DMS 273 (cell line): ENCODE measurements at regions not wholly inside any gene's neighbourhood (a gene's known extent, or its start where the extent isn't known, plus 50 kb on each side); places are given as distances from the start of the nearest gene placed in this dataset.

Experiments used
- DNase-seq: peaks from one replicate; lab custom pipeline; 2025; ENCODE audit not compliant: unreplicated experiment; lab: John Stamatoyannopoulos, UW

DNA sequence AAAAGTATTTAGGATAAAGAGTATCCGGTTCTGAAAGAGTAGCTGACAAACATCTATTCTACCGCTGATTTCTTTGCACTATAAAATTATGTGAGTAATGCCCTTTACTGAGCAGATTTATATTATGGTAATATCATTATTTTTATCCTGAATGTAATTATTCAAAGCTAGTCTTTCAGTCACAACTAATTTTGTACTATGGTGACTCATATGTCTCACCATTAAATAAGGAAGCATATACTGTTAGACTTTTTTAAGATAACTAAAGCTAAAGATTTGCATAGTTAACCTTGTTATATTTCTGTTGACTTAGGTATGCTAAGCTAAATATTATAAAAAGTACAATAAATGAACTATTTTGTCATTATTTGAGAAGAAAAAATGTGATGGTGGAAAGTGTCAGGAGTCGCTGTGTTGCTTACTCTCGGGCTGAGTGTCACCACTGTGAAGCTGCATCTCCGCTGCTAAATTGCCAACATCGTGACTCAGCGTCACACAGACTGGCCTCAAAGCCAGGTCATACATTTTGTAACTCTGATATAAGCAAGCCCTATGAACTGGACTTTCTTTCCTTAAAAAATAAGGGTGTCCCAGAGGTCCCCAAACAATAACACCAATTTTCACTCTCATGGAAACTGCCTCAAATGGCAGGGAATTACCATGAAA is 69.1 kb upstream of the SSTR1 start:
- DNase-seq, result no peak

DNA sequence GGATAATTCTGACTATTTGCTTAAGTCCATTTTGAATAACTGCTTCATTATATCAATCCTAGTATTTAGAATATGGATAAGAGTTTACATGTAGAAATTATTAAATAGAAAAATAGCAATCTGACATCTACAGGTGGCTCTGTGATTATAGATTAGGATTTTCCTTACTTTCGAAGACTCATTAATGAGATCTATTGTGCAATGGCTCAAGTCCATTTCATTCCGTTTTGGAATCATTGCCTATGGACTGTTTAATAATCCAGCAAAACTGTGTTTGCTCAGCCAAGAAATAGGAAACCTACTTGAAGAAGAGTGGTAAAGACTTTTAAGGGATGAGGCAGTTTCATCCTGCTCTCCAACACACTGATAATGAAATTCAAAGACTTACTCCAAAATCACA is 67.8 kb upstream of the SSTR1 start:
- no peak for DNase-seq

DNA sequence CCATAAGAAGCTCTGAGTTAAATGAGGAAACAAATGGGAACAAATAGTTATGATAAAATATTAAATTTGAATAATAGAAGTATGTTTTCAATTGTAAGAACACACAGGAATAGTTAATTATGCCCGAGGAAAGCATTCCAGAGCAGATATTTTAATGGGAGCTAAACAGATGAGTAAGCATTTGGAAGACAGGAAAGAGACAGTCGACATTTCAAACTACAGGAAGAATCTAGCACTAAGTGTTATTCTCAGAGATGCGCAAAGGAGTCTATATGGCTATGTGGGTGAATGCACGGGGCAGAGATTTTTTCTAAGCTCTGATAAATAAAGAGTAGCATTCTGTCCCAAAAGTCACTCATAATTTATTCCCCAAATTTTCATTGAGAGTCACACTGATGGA is 64.5 kb upstream of the SSTR1 start:
- no peak for DNase-seq

DNA sequence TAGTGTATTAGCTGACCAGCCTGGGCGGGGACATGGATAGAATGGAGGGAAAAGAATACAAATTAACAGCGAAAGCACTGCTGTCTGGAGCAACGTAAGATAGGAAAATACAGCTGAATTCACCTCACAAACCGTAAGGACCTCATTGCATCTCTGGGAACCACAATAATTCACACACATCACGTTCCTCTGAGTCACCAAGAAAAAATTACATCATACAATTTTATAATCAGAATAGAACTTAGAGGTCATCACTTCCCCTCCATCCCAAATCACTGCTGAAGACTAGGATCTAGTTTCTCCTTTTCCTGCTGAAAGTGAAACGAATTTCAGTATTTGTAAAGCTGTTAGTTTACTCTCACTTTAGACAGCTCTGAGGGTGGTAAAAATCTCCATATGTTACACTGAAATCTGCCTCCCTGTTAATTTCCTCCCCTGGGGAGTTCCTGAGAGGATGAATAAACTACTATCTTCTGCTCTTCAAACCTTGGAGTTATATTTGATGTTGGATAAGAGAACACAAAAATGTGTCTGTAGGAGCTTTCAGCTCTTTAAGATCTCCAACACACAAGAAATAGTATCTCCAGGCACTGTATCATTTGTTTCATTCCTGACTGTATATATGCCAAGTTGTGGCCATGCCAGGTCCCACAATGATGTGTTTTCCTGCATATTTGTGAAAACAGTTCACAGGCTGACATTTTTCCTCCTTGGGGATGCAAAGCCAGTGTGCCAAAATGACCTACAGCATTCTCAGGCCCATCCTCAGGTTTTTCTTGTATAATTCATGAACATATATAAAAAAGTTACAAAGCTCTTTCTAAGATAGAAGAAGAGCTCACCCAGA is 63.8 kb upstream of the SSTR1 start:
- DNase-seq, result peak; percentile 35

DNA sequence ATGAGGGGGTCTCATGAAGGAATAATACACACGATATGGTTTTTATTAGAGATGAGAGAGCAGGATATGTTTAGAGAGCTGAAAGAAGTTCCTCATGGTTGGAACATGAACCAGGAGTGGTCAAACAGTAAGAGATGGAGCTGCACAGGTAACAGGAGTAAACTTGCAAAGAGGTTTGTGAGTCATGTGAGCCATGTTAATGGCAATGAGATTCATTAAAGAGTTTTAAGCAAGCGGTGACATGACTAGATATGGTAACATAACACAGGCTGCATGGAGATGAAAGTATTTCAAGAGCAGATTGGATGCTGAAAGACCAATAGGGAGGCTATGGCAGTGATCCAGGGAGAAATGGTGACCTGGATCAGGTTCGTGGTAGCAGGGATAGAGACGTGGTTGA is 62.6 kb upstream of the SSTR1 start:
- DNase-seq, result peak; percentile 52

DNA sequence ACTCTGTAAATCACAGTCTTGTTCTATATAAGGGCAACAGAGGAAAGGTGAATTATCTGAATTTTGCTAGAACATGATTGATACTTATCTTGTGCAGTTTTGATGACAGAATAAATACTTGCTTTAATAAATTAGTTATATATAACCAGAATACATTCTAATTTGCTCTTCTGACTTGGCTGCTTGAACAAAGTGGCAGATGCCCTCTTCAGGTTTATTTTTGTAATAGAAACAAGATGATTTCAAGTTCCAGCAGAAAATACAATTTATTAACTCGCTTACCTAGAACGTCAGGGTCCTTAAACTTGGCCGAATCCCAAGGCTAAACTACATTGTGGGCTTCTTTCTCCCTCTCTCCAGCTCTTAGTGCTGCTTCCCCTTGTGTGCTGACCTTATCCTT is 57.6 kb upstream of the SSTR1 start:
- DNase-seq, result no peak
